ENCODE measurements at regions not wholly inside any gene's neighbourhood (a gene's known extent, or its start where the extent isn't known, plus 50 kb on each side); places are given as distances from the start of the nearest gene placed in this dataset.
A peak's percentile ranks its signal among the peaks of the same experiment; 100 is the strongest.

- Histone ChIP-seq H3K27ac (no peak overlapping the region), H3K4me1 (no peaks in the 10 kb centered on the region), H3K36me3 (no peaks in the 10 kb centered on the region), H3K4me3 (no peak overlapping the region), H3K27me3 (no peaks in the 10 kb centered on the region), H3K9me3 (no peaks in the 10 kb centered on the region)
- TF ChIP-seq POLR2AphosphoS5 (IDR thresholded peaks at IDR 0.05) (no peak), EP300 (IDR thresholded peaks at IDR 0.05) (no peak), CTCF (IDR thresholded peaks at IDR 0.05) (no peak)
- ATAC-seq: no peak
- 75 to 100% methylated on average over 1 to 2 of the region's 2 CpGs for WGBS, 2 donors (ENCODE audit: low coverage in 1 of 2)
Measured at GRCh38 chr4:107546638-107547037, 173.4 kb downstream of the PAPSS1 start.

GRCh38 chr4:107541511-107541910, 178.5 kb downstream of the PAPSS1 start:
- ATAC-seq: no peak
- H3K4me3 ChIP-seq: no peak overlapping the region
- H3K4me1 ChIP-seq: no peaks in the 10 kb centered on the region
- 81 to 83% methylated on average over 1 to 2 of the region's 2 CpGs for WGBS, 2 donors (ENCODE audit: low coverage in 1 of 2)
- no peaks in the 10 kb centered on the region for H3K9me3 ChIP-seq
- no peaks in the 10 kb centered on the region for H3K36me3 ChIP-seq
- TF ChIP-seq EP300 (IDR thresholded peaks at IDR 0.05): no peak
- TF ChIP-seq CTCF (IDR thresholded peaks at IDR 0.05): no peak
- TF ChIP-seq POLR2AphosphoS5 (IDR thresholded peaks at IDR 0.05): no peak
- no peak for TF ChIP-seq POLR2A (IDR thresholded peaks at IDR 0.05)
- H3K27me3 ChIP-seq: no peaks in the 10 kb centered on the region
- H3K27ac ChIP-seq: no peak overlapping the region

GRCh38 chr4:107531927-107532326, 188.1 kb downstream of the PAPSS1 start:
- Histone ChIP-seq H3K27me3 (no peaks in the 10 kb centered on the region), H3K36me3 (no peaks in the 10 kb centered on the region), H3K4me1 (no peaks in the 10 kb centered on the region), H3K27ac (no peak overlapping the region), H3K4me3 (no peak overlapping the region), H3K9me3 (no peaks in the 10 kb centered on the region)
- WGBS, 2 donors (ENCODE audit: low coverage in 1 of 2): 67 to 75% methylated on average over 1 of the region's 1 CpG
- ATAC-seq: no peak
- TF ChIP-seq POLR2AphosphoS5 (IDR thresholded peaks at IDR 0.05): no peak
- no peak for TF ChIP-seq POLR2A (IDR thresholded peaks at IDR 0.05)
- TF ChIP-seq CTCF (IDR thresholded peaks at IDR 0.05): no peak
- no peak for TF ChIP-seq EP300 (IDR thresholded peaks at IDR 0.05)

GRCh38 chr4:107520368-107520767, 199.7 kb downstream of the PAPSS1 start:
- H3K4me3 ChIP-seq: no peak overlapping the region
- WGBS, 2 donors (ENCODE audit: low coverage in 1 of 2): 74 to 78% methylated on average over 7 of the region's 7 CpGs
- peaks cover 0 to 4% (median 0%) of the 10 kb centered on the region in 3 donors for H3K9me3 ChIP-seq
- no peak overlapping the region for H3K27ac ChIP-seq
- TF ChIP-seq EP300 (IDR thresholded peaks at IDR 0.05) (no peak), POLR2AphosphoS5 (IDR thresholded peaks at IDR 0.05) (no peak), POLR2A (IDR thresholded peaks at IDR 0.05) (no peak), CTCF (IDR thresholded peaks at IDR 0.05) (no peak)
- no peaks in the 10 kb centered on the region for H3K4me1 ChIP-seq
- no peaks in the 10 kb centered on the region for H3K36me3 ChIP-seq
- ATAC-seq: no peak
- H3K27me3 ChIP-seq: no peaks in the 10 kb centered on the region

GRCh38 chr4:107519053-107519452, 201.0 kb downstream of the PAPSS1 start:
- peak in 1 of 4 experiments; percentile 21 for TF ChIP-seq CTCF (IDR thresholded peaks at IDR 0.05)
- no peak for TF ChIP-seq POLR2A (IDR thresholded peaks at IDR 0.05)
- peaks cover 0 to 4% (median 0%) of the 10 kb centered on the region in 3 donors for H3K9me3 ChIP-seq
- no peaks in the 10 kb centered on the region for H3K36me3 ChIP-seq
- no peak overlapping the region for H3K4me3 ChIP-seq
- no peak for ATAC-seq
- no peaks in the 10 kb centered on the region for H3K27me3 ChIP-seq
- WGBS, 2 donors (ENCODE audit: low coverage in 1 of 2): 14% methylated on average over 1 of the region's 1 CpG
- no peak overlapping the region for H3K27ac ChIP-seq
- H3K4me1 ChIP-seq: no peaks in the 10 kb centered on the region
